ENCODE measurements at regions not wholly inside any gene's neighbourhood (a gene's known extent, or its start where the extent isn't known, plus 50 kb on each side); places are given as distances from the start of the nearest gene placed in this dataset.
"Not testable (repeated sequence)": the region's sequence is repeated elsewhere in the genome, so short reads cannot be mapped to it uniquely, and the experiment has no call there.

DNA sequence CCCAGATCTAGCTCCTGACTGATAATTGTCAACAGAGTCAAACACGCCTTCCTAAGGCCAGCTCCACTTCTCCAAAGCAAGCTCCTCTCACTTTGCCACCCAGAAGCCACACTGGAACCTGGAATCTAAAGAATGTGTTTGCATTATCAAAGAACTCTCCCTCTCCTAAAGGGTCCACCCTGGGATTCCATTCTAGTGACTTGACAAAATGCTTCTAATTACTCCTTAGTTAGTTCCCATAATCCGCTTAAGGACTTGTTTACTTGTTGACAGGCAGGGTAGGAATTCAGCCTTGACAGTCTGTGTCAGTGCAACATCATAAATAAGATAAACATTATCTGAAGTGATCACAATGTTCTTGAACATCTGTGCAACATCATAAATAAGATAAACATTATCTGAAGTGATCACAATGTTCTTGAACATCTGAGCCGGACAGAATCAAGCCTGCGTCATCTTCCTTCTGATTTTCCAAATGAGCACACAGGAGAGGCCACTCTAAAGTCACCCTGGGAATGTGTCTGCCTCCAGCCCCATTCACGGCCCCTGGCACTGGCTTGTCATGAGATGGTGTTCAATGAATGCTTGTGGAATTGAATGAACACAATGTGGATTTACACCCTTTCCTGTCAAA, 512.1 kb downstream of the IRS2 start:
- DNase-seq (ENCODE audit: low spot score), result no peak

DNA sequence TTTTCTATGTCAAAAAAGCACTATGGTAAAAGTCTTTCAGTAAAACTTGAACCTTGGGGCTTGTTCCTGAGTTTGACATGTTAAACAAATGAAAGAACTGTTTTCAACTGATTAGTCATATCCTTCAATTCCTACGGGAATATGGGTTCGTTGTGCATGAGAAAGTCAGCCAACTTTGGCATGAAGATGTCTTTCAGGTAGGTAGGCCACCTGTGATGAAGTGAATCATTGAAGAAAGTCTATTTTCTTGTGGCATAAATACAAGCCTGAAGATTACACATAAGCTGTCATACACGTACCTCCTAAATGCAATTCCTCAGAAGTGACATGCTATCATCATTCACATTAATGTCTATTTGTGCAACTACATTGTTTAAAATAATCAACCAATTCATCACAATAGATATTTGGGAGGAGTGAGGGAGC, 513.0 kb downstream of the IRS2 start:
- DNase-seq (ENCODE audit: low spot score), result no peak

DNA sequence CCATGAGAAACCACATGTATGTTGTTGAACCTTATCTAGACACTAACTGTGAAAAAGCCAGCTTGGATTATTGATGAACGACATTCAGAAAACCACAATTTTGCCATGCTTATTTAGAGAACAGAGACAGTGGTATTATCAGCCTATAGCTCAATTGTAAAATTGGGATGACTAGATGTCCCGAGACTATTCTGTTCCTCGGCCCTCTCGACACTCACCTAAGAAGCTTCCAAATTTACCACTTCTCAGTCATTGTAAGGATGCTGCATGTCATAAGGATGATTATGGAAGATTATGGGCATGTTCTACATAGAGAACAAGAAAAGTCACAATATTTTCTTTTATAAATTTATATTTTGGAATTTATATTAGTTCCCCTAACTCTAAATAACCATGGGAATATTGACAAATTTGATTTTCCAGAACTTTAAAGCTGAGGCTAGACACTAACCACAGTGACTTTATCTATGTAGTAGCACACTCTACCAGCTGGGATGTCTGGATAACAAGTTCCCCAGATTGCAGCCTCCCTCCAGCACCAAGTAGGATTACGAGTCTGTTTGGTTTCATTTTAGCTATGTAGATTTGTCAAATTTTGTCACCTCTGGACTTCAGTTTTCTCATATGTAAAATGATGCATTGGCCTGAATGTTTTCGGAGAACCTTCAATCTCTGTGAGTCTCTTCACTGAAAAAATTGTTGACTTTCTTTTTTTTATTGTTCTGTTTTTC, 513.6 kb downstream of the IRS2 start:
- no peak for DNase-seq (ENCODE audit: low spot score)

DNA sequence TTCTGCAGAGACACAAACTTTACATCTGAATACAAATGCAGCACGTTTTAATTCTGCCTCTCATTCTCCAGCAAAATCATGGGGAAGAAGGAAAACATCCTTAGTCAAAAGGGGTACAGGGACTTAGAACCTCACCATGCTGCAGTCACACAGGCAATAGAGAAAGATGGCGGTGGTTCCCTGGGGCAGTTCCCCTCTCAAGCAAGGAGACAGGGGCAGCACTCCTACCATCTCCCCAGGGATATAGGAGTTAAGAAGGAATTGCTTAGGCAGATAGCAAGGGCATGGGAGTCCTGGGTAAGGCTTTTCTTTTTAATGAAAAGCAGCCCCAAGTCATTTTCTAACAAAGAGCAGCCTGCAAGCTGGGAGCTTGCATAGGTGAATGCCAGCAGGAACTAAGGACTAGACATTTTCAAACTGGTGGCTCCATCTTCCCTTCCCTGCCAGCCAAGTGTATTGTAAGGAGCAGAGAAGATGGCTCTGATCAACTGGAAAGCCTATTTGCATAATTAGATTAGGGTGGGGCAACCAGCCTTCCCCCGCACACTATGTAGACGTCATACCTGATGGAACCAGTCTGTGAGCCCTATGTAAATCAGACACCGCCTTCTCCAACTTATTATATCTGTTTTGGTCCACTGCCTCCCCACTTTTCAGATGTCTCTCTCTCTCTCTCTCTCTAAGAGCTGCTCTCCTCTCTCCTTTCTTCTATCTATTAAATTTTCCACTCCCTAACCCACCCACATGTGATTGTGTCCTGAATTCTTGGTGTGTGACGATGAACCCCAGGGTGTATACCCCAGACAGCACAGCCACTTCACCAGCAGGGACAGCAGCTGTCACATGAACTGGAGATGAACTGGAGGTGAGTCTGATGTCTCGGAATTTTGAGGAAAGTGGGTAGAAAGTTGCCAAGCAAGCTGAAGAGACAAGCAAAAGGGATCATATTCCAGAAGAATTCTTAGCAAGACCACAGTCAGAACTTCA, 514.5 kb downstream of the IRS2 start:
- DNase-seq (ENCODE audit: low spot score), result no peak

DNA sequence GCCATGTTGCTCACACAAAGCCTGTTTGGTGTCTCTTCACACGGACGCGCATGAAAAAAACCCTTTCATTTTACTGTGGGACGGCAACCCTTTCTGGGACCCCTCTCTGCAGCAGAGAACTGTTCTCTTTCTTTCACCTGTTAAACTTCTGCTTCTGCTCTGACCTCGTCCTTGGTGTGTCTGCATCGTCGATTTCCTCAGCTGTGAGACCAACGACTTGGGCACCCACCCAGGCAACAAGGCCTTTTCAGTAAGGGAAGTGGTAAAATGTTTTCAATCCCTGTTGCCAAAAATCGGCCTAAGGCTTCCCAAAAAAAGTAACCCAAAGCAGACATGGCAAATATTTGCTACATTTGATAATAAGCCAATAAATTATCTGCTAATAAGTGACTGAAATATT, 515.3 kb downstream of the IRS2 start:
- no peak for DNase-seq (ENCODE audit: low spot score)

DNA sequence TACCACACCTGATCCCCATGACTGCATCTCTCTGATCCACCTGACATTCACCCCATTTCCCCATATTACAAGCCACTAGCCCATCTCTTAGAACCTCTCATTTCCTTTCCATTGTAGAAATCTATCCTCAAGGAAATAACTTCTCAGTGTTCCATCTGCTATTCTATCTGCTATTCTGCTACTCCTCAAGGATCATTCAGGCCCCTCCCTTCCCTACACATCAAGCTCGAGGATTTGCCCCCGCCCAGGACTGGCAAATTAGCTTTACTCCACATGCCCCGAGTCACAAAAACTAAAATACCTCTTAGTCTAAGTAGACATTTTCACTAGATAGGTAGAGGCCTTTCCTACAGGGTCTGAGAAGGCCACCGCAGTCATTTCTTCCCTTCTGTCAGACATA, 517.0 kb downstream of the IRS2 start:
- DNase-seq (ENCODE audit: low spot score), result not testable (repeated sequence)

DNA sequence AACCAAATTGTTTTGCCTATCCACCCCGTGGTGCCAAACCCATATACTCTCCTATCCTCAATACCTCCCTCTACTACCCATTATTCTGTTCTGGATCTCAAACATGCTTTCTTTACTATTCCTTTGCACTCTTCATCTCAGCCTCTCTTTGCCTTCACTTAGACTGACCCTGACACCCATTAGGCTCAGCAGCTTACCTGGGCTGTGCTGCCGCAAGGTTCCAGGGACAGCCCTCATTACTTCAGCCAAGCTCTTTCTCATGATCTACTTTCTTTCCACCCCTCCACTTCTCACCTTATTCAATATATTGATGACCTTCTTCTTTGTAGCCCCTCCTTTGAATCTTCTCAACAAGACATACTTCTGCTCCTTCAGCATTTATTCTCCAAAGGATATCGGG, 517.9 kb downstream of the IRS2 start:
- not testable (repeated sequence) for DNase-seq (ENCODE audit: low spot score)

DNA sequence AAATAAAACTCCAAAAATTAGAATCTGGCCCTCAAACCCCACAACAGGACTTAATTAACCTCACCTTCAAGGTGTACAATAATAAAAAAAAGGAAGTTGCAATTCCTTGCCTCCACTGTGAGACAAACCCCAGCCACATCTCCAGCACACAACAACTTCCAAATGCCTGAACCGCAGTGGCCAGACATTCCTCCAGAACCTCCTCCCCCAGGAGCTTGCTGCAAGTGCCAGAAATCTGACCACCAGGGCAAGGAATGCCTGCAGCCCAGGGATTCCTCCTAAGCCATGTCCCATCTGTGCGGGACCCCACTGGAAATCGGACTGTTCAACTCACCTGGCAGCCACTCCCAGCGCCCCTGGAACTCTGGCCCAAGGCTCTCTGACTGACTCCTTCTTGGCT, 519.0 kb downstream of the IRS2 start:
- not testable (repeated sequence) for DNase-seq (ENCODE audit: low spot score)

DNA sequence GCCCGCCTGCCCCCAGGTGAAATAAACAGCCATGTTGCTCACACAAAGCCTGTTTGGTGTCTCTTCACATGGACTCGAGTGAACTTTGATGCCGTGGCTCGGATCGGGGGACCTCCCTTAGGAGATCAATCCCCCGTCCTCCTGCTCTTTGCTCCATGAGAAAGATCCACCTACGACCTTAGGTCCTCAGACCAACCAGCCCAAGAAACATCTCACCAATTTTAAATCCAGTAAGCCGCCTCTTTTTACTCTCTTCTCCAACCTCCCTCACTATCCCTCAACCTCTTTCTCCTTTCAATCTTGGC, 521.0 kb downstream of the IRS2 start:
- not testable (repeated sequence) for DNase-seq (ENCODE audit: low spot score)

DNA sequence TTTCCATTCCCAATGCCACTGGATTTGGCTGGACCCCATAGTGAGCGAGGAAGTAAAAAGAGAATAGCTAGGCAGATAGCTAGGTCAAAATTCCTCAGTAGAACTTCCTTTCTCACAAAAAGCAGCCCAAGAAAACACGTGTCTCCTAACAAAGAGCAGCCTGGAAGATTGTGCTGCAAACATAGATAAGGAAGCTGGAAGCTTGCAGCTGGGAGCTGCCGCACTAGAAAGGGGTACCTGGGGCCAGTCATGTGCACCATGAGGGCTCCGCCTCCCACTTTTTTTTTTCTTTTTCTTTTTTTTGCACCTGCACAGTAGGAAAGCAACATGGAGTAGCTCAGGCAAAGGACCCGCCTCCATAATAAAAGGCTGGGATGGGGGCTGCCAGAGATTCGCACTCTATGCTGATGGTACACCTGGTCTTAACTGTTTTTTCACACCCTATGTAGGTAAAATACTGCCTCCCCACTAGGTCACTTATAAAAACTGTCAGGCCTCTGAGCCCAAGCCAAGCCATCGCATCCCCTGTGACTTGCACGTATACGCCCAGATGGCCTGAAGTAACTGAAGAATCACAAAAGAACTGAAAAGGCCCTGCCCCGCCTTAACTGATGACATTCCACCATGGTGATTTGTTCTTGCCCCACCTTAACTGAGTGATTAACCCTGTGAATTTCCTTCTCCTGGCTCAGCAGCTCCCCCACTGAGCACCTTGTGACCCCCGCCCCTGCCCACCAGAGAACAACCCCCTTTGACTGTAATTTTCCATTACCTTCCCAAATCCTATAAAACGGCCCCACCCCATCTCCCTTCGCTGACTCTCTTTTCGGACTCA, 521.6 kb downstream of the IRS2 start:
- not testable (repeated sequence) for DNase-seq (ENCODE audit: low spot score)

DNA sequence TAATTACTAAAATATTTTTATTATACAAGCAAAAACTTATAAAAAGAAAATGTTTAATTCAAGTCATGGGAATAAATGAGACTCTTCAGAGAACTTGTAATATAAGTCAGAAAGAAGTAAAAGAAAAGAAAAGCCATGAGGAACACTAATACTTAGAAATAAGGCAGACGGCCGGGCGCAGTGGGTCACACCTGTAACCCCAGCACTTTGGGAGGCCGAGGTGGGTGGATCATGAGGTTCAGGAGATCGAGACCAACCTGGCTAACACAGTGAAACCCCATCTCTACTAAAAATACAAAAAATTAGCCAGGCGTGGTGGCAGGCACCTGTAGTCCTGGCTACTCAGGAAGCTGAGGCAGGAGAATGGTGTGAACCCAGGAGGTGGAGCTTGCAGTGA, 528.6 kb downstream of the IRS2 start:
- not testable (repeated sequence) for DNase-seq (ENCODE audit: low spot score)

Data from CD4-positive, alpha-beta T cell treated with Interleukin-2 at 100 ng/mL for 4 hours (primary cell).